HG03103 (cell line): ENCODE measurements at regions not wholly inside any gene's neighbourhood (a gene's known extent, or its start where the extent isn't known, plus 50 kb on each side); places are given as distances from the start of the nearest gene placed in this dataset.
"Not testable (repeated sequence)": the region's sequence is repeated elsewhere in the genome, so short reads cannot be mapped to it uniquely, and the experiment has no call there.

Experiments used
- ATAC-seq: cut with Tn5 transposase; IDR thresholded peaks from one replicate; pipeline ENCODE4 v1.9.1; 2021; ENCODE audit warnings: low read depth; ENCODE audit not compliant: unreplicated experiment

- ATAC-seq: not testable (repeated sequence)
Measured at GRCh38 chr2:187676050-187676449, 121.8 kb upstream of the TFPI start.

- ATAC-seq: no peak
Measured at GRCh38 chr2:187679454-187679853, 125.2 kb upstream of the TFPI start.

- ATAC-seq: no peak
Measured at GRCh38 chr2:187684174-187684573, 129.9 kb upstream of the TFPI start.

DNA sequence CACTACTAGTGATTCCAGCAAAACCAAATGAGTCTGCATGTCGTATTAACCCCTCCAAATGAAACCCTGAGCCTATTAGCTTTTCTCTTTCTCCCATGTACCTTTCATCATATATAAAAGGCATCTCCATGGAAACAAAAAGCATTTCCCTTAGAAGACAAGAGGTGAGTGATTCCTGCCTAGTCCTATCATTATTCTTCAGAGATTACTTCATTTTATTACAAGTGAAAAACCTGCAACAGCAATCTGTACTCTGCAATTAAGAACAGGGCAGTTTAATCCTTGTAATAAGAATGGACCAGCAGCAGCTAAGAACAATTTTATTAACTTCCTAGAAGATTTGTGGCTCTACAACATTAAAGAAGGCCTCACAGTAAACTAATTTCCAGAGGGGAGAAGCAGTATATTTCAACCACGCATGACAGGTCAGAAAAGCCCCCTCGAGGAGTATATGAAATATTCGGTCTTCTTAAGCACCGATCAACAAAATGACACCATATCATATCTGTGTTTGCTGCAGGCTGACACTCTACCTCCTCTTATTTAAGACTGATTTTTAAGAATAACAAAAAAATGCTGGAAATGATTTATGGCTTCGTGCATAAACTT, 132.3 kb upstream of the TFPI start:
- ATAC-seq: no peak

DNA sequence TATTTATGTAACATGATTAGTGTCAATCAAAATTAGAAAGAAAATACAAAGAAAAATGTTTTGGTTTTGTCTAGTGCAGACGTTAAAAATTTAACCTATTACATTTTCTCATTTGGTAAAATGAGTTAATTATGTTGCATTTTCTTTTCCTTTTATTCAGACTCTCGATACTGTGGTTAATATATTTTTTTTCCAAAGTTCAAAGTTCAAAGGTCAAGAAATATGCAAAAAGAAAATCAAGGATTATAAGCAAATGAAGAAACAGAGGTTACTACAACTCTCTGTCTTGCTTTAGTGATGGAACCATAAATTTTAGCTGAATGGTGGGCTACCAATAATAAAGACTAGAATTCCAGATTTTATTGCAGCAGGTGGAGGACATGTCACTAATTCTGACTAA, 133.3 kb upstream of the TFPI start:
- no peak for ATAC-seq

DNA sequence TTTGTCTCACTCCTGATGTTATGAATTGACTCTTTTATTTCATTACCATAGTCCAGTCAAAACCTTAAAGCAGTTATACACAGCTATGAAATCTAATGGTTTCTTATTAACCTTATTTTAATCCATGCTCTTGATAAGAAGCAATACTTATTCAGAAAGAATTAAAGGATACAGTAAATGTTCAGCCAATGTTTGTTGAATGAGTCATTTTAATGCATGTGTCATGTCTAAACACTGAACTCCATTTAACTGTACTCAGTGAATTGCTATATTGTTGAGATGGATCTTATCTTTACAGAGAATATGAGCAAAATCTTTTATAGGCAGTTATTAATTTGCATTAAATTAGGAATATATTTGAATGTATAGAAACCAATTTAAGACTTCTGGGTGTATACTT, 135.1 kb upstream of the TFPI start:
- no peak for ATAC-seq

DNA sequence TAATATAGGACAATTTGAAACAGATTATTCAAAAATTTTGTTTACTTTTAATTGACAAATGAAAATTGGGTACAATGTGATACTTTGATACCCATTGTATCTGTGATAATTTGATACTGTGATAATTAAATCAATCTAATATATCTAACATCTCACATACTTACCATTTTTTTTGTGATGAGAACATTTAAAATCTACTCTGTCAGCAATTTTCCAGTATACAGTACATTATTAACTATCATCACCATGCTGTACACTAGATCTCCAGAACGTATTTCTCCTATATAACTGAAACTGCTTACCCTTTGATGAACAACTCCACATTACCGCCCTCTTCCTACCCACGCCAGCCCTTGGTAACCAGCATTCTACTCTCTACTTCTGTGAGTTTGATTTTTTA, 139.7 kb upstream of the TFPI start:
- no peak for ATAC-seq

DNA sequence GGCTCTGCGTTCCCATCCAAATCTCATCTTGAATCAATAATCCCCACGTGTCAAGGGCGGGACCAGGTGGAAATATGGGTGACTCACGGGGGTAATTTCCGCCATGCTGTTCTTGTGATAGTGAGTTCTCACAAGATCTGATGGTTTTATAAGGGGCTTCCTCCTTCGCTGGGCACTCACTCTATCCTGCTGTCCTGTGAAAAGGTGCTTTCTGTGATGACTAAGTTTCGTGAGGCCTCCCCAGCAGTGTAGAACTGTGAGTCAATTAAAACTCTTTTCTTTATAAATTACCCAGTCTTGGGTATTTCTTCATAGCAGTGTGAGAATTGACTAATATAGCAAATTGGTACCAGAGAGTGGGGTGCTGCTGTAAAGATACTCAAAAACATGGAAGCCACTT, 142.4 kb upstream of the TFPI start:
- not testable (repeated sequence) for ATAC-seq

GRCh38 chr2:187698374-187699110, 144.3 kb upstream of the TFPI start:
- ATAC-seq: no peak

- no peak for ATAC-seq
Measured at GRCh38 chr2:187702157-187702556, 147.9 kb upstream of the TFPI start.

GRCh38 chr2:187708272-187708671, 154.0 kb upstream of the TFPI start:
- ATAC-seq: no peak

DNA sequence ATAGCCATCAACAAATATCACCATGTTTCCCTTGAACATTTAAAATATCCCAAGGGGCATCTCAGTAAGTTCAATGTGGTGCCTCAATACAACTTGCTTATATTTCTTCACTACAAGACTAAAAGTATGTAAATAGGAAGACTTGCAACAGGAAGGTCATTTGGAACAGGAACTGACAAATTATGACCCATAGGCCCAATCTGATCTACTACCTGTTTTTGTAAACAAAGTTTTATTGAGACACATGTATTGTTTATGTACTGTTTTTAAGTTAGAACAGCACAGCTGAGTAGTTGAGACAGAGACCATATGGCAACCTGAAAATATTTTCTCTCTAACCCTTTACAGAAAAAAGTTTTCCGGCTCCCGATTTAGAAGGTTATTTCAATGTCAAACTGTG, 154.8 kb upstream of the TFPI start:
- no peak for ATAC-seq

- no peak for ATAC-seq
Measured at GRCh38 chr2:187710791-187711521, 156.7 kb upstream of the TFPI start.

GRCh38 chr2:187715590-187715989, 161.4 kb upstream of the TFPI start:
- ATAC-seq: no peak

DNA sequence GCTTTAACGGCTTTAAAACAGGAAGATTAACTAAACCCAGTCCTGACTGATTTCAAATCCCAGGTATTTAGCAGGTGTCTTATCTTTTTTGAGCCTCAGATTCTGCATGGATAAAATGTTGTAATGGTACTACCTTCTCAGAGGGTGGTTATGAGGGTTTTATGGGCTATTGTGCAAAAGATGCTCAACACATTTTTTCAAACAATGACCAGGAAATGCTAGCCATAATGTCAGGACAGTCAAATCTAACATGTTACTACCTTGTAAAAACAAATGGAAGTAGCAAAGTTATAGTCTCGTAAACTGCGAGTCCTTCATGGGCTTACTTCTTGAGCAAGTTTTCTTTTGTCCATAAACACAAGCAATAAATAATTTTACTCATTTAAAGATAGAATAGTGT, 162.1 kb upstream of the TFPI start:
- no peak for ATAC-seq

DNA sequence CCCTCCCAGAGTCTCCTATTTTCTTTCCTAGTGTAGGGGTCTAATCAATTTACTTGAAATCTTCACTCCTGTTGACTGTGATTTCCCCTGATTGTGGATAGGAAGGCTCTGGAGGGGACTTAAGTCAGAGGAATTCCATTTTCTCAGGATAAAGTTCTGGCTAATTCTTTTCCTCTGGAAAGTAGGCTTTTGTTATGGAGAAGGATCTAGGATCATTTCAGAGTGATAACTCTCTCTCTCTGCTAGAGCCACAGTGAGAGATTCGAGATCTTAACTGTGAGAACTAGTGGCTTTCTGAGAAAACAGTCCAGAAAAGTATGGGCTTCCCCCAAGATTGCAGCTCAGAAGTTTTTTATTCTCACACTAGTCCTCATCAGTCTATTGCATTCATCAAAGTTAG, 163.9 kb upstream of the TFPI start:
- no peak for ATAC-seq

- ATAC-seq: no peak
Measured at GRCh38 chr2:187719510-187719909, 165.3 kb upstream of the TFPI start.

- no peak for ATAC-seq
Measured at GRCh38 chr2:187748958-187749357, 194.7 kb upstream of the TFPI start.

GRCh38 chr2:187749804-187750431, 195.7 kb upstream of the TFPI start:
- ATAC-seq: no peak

DNA sequence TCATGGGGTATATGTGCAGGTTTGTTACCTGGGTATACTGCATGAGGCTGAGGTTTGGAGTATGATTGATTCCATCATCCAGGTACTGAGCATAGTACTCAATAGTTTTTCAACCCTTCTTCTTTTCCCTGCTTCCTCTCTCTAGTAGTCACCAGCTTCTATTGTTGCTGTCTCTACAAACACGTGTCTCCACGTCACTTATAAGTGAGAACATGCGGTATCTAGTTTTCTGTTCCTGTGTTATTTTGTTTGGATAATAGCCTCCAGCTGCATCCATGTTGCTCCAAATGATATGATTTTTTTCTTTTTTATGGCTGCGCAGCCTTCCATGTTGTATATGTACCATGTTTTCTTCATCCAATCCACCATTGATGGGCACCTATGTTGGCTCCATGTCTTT, 214.8 kb upstream of the TFPI start:
- no peak for ATAC-seq

DNA sequence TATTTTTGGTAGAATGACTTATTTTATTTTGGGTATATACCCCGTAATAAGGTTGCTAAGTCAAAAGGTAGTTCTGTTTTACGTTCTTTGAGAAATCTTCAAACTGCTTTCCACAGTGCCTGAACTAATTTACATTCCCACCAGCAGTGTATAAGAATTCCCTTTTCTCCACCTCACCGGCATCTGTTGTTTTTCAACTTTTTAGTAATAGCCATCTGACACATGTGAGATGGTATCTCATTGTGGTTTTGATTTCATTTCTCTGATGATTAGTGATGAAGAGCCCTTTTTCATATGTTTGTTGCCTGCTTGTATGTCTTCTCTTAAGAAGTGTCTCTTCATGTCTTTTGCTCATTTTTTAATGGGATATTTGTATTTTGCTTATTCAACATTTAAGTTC, 215.2 kb upstream of the TFPI start:
- ATAC-seq: no peak
